Effector memory CD8-positive, alpha-beta T cell (primary cell): ENCODE measurements at regions not wholly inside any gene's neighbourhood (a gene's known extent, or its start where the extent isn't known, plus 50 kb on each side); places are given as distances from the start of the nearest gene placed in this dataset.

Source experiments
- ATAC-seq: fragments of 150-1000 bp; cut with Tn5 transposase; replicated peaks from 2 replicates; pipeline ENCODE4 v1.10.0; 2021; ENCODE audit warnings: mild to moderate bottlenecking, moderate library complexity
- DNase-seq, 3 experiments: peaks; one replicate each; pipeline ENCODE4 v3.0.0; 2021
- H3K27ac Mint-ChIP-seq, 2 donors: one replicate each; pipeline ENCODE4 v1.8.0; 2022; ENCODE audit warnings: mild to moderate bottlenecking in 2 of 2, mixed read lengths in 2 of 2, moderate library complexity in 2 of 2
- H3K27me3 Mint-ChIP-seq, 2 donors: one replicate each; pipeline ENCODE4 v1.8.0; 2022; ENCODE audit warnings: mixed read lengths in 2 of 2
- H3K36me3 Mint-ChIP-seq: one replicate; pipeline ENCODE4 v1.8.0; 2022; ENCODE audit warnings: mild to moderate bottlenecking, moderate library complexity, mixed read lengths; ENCODE audit not compliant: insufficient read depth
- H3K4me1 Mint-ChIP-seq, 2 donors: one replicate each; pipeline ENCODE4 v1.8.0; 2022; ENCODE audit warnings: low read depth in 2 of 2, mixed read lengths in 2 of 2
- H3K4me3 Mint-ChIP-seq, 2 donors: one replicate each; pipeline ENCODE4 v1.8.0; 2022; ENCODE audit warnings: mild to moderate bottlenecking in 2 of 2, mixed read lengths in 2 of 2, moderate library complexity in 2 of 2
- H3K9me3 Mint-ChIP-seq, 2 donors: one replicate each; pipeline ENCODE4 v1.8.0; 2022; ENCODE audit warnings: mixed read lengths in 2 of 2

DNA sequence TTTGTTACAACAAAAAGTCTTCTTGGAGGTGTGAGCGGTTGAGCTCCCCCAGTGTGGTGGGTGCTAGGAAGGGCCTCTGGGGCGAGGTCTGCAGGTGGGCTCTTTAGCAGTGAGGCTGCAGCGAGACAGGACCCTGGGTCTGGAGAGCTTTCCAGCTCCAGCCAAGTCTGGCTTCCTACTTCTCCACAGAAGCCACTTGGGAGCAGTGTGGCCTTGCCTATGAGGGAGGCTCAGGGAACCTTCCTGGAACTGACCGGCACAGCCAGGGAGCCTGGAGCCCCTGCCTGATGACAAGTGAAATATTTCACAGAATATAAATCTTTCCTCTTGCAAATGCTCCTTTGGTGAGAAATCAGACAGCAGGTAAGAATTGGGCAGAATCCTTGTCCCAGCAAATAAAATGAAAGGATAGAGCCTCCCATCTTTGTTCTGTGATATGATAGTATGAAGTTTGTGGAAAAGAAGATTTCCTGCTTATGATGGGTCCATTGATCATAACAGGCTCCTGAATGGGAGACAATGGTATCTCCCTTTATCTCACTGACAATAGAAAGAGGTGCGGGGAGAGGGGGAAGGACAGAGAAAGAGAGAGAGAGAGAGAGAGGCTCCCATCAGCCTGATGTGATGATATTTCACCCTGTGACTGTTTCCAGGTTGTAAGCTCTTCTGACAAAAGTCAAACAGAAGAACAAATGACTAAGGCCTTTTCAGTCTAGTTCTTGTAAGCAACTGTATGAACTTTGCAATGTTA, 289.8 kb upstream of the SPRED2 start:
- Mint-ChIP-seq H3K4me1 (no peaks in the 10 kb centered on the region), H3K4me3 (no peak overlapping the region), H3K9me3 (no peaks in the 10 kb centered on the region), H3K27me3 (peaks cover 5 to 26% of the 10 kb centered on the region in 2 donors), H3K36me3 (no peaks in the 10 kb centered on the region), H3K27ac (no peak overlapping the region)
- DNase-seq = no peak
- ATAC-seq = no peak

DNA sequence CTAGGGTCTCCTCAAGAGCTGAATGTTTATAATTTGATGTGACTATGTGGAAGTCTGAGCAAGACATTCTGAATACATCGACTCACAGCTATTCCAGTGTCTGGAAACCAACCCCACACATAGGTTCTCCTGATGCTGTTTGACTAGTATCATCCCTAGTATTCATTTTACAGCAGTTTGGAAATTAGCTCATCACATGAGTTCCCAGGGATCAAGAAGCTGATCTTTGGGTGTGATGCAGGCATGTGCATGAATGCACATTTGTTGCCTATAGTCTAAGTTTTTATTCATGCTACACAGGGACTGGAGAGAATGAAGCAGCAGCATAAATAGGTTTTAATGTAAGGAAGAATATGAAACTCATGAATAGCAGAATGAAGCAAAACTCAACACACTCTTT, 284.3 kb upstream of the SPRED2 start:
- H3K36me3 Mint-ChIP-seq = no peaks in the 10 kb centered on the region
- H3K9me3 Mint-ChIP-seq = no peaks in the 10 kb centered on the region
- H3K27me3 Mint-ChIP-seq = peaks cover 5 to 12% of the 10 kb centered on the region in 2 donors
- ATAC-seq = no peak
- no peak for DNase-seq
- no peak overlapping the region for H3K4me3 Mint-ChIP-seq
- no peaks in the 10 kb centered on the region for H3K4me1 Mint-ChIP-seq
- no peak overlapping the region for H3K27ac Mint-ChIP-seq

DNA sequence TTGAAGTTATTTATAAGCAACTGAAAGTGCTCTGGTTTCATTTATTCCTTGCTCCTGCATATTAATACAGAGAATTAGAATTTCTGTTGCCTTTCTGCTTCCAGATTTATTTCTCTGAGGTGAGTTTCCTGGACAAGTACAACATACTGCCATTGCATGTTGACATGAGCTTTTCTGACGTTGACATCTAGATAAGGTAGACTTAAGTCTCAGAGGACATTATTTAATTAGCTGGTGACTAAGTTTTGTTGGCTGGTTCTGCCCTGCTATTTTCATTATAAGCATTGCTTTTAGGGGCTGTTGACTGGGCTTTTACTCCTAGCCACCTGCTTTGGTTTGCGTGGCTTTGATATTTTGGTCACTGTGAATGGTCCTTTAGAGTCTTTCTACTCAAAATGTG, 282.9 kb upstream of the SPRED2 start:
- Mint-ChIP-seq H3K4me1 (no peaks in the 10 kb centered on the region), H3K36me3 (no peaks in the 10 kb centered on the region), H3K27me3 (peaks cover 2 to 5% of the 10 kb centered on the region in 2 donors), H3K9me3 (no peaks in the 10 kb centered on the region), H3K4me3 (no peak overlapping the region), H3K27ac (no peak overlapping the region)
- DNase-seq (no peak), ATAC-seq (no peak)

DNA sequence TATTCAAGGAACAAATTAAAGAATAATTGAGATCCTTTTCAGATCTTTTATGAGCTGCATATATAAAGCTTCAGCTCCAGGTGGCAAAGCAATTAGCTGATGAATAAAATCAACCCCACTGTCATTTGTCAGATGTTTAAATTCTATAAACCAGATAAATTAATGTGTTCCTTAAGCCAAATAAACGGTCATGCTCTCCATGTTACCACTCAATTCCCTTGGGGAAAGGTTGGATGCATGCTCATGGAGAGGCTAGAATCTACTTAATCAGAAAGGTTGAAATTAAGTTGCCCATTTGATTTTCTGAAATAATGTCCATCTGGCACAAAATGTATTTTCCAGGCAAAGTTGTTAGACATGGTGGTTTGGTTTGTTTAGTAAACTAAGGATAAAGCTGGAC, 282.5 kb upstream of the SPRED2 start:
- ATAC-seq = no peak
- no peaks in the 10 kb centered on the region for H3K9me3 Mint-ChIP-seq
- H3K27ac Mint-ChIP-seq = no peak overlapping the region
- no peak for DNase-seq
- H3K36me3 Mint-ChIP-seq = no peaks in the 10 kb centered on the region
- no peak overlapping the region for H3K4me3 Mint-ChIP-seq
- H3K4me1 Mint-ChIP-seq = no peaks in the 10 kb centered on the region
- H3K27me3 Mint-ChIP-seq = peaks cover 0 to 5% of the 10 kb centered on the region in 2 donors

DNA sequence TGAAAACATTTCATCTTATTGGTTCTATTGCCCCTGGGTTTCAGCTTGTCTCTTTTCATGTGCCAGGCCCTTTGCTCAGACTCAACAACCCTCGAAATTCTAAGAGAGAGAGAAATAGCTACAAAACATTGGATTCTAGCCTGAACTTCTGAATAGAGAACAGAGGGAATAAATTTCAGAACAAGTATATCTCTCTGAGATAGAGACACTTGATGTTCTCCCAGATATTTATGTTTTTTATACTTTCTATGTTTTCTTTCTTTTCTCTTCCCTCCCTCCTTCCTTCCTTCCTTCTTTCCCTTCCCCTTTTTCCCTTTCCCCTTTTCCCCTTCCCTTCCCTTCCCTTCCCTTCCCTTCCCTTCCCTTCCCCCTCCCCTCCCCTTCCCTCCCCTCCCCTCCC, 279.5 kb upstream of the SPRED2 start:
- DNase-seq (no peak), ATAC-seq (no peak)
- H3K27me3 Mint-ChIP-seq = peaks cover 16 to 22% of the 10 kb centered on the region in 2 donors
- no peak overlapping the region for H3K4me3 Mint-ChIP-seq
- H3K4me1 Mint-ChIP-seq = no peaks in the 10 kb centered on the region
- H3K36me3 Mint-ChIP-seq = no peaks in the 10 kb centered on the region
- peaks cover 3 to 7% of the 10 kb centered on the region in 2 donors for H3K9me3 Mint-ChIP-seq
- no peak overlapping the region for H3K27ac Mint-ChIP-seq

DNA sequence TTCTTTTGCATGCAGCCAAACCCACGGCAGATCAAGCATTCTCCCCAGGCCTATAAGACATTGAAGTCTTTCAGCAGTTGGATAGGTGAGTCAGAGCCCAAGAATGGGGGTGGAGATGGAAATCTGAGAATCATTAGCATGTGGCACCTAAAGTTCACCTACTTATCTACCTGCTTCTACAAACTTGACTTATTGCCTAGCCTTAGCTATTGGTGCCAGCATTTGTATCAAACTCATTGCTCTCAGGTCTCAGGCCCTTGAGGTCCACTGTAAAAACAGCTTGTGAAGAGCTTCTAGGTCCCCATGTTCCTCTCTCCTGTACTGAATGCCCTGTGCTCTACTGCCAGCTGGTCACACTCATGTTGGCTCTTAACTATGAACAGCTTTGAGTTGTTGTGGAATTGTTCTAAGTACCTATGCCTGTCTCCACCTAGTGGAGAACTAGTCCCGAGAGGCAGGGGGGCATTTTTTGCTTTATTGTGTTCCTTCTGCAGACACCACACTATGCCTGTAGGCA, 278.4 kb upstream of the SPRED2 start:
- no peak overlapping the region for H3K4me3 Mint-ChIP-seq
- H3K27ac Mint-ChIP-seq = no peak overlapping the region
- DNase-seq (no peak), ATAC-seq (no peak)
- no peaks in the 10 kb centered on the region for H3K36me3 Mint-ChIP-seq
- H3K4me1 Mint-ChIP-seq = no peaks in the 10 kb centered on the region
- H3K27me3 Mint-ChIP-seq = peaks cover 16 to 20% of the 10 kb centered on the region in 2 donors
- peaks cover 3 to 7% of the 10 kb centered on the region in 2 donors for H3K9me3 Mint-ChIP-seq

DNA sequence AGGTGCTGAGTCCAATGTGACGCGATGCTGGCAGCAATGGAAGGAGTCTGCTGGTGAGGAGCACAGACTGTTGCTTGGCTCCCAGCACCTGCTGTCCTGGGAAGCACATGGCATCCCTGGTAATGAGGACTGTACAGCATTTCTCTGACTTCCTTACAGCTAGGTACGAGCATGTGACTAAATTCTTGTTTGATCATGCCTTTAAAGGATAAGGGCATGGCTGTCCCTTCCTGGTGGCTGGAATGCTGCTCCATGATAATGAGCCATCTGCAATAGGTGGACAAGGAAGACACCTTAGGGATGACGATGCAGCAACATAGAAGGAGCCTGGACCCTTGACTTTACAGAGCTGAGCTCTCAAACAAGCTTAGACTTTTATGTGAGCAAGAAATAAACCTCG, 278.0 kb upstream of the SPRED2 start:
- Mint-ChIP-seq H3K9me3 (peaks cover 3 to 7% of the 10 kb centered on the region in 2 donors), H3K4me3 (no peak overlapping the region), H3K27me3 (peaks cover 16 to 17% of the 10 kb centered on the region in 2 donors), H3K36me3 (no peaks in the 10 kb centered on the region), H3K27ac (no peak overlapping the region), H3K4me1 (no peaks in the 10 kb centered on the region)
- no peak for ATAC-seq
- no peak for DNase-seq

DNA sequence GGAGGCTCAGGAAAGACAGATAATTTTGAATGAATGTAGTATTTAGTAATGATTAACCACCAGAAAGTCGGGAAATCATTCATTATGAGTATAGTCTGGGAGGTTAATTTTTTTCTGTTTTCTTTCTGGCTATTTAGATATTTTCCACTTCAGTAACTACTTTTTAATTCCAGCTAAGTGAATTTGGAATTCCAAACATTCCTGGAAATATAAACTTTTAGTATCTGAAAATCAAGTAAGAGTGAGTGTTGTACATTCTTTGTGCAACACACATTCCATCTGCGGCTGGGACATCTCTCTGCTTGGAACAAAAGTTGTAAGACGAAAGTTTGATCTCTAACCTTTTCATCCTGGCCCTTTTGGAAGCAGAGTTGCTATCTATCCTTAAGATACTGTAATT, 275.7 kb upstream of the SPRED2 start:
- DNase-seq (no peak), ATAC-seq (no peak)
- H3K4me1 Mint-ChIP-seq = no peaks in the 10 kb centered on the region
- H3K27me3 Mint-ChIP-seq = peaks cover 17 to 20% of the 10 kb centered on the region in 2 donors
- peaks cover 3 to 7% of the 10 kb centered on the region in 2 donors for H3K9me3 Mint-ChIP-seq
- H3K27ac Mint-ChIP-seq = no peak overlapping the region
- H3K36me3 Mint-ChIP-seq = no peaks in the 10 kb centered on the region
- no peak overlapping the region for H3K4me3 Mint-ChIP-seq

DNA sequence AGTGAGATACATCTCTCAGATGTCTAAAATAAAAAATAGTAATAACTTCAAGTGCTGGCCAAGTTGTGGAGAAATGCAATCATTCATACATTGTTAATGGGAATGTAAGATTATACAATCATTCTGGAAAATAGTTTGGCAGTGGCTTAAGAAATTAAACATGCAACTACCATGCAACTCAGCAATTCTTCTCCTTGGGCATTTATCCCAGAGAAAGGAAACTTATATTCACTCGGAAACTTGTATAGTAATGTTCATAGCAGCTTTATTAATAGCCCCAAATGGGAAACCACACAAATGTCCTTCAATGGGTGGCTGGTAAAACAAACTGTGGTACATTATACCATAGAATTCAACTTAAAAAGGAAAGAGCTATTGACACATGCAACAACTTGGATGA, 274.0 kb upstream of the SPRED2 start:
- Mint-ChIP-seq H3K36me3 (no peaks in the 10 kb centered on the region), H3K27me3 (peaks cover 24 to 30% of the 10 kb centered on the region in 2 donors), H3K9me3 (peaks cover 3 to 7% of the 10 kb centered on the region in 2 donors), H3K4me1 (no peaks in the 10 kb centered on the region), H3K4me3 (no peak overlapping the region), H3K27ac (no peak overlapping the region)
- no peak for DNase-seq
- ATAC-seq = no peak

DNA sequence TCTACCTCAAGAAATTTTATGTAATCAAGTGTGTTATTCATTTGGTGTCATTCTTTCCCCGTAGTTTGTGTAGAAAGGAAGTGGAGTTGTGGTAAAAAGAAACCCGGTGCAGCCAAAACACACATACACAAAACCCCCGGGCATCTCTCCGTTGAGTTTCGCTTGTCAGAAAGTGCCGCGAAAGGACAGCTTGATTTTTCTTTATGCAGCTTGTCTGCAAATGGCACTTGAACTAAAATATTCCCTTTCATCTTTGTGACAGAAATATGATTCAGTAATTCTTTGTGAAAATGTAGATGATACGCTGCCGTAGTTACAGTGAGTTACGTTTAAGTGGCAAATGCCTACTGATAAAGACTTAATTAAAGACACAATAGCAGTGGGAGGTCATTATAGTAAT, 268.8 kb upstream of the SPRED2 start:
- peaks cover 22 to 37% of the 10 kb centered on the region in 2 donors for H3K27me3 Mint-ChIP-seq
- H3K9me3 Mint-ChIP-seq = no peaks in the 10 kb centered on the region
- no peak for DNase-seq
- peaks cover 4% of the 10 kb centered on the region for H3K36me3 Mint-ChIP-seq
- H3K27ac Mint-ChIP-seq = no peak overlapping the region
- H3K4me3 Mint-ChIP-seq = no peak overlapping the region
- H3K4me1 Mint-ChIP-seq = no peaks in the 10 kb centered on the region
- ATAC-seq = no peak

DNA sequence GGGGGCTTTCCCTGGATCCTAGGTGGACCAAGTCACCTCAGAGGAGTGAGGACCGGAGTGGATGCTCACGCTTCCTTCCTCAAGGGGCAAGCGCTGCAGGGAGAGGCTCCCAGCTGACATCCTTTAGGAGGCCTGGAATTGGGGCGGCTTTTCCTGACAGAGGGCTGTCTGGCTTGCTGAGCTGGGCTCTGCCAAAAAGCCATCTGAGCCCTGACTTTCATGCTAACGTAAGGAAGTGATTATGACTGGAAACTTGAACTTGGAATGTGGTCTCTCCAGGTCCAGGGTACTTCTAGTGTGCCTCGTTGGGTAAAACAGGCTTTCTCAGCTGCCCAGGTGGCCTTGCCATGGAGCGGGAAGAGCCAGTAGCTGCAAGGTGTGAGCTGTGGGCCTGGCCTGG, 268.3 kb upstream of the SPRED2 start:
- Mint-ChIP-seq H3K4me3 (no peak overlapping the region), H3K9me3 (no peaks in the 10 kb centered on the region), H3K27ac (no peak overlapping the region), H3K36me3 (peaks cover 4% of the 10 kb centered on the region), H3K4me1 (no peaks in the 10 kb centered on the region), H3K27me3 (peaks cover 22 to 37% of the 10 kb centered on the region in 2 donors)
- no peak for ATAC-seq
- DNase-seq = no peak

DNA sequence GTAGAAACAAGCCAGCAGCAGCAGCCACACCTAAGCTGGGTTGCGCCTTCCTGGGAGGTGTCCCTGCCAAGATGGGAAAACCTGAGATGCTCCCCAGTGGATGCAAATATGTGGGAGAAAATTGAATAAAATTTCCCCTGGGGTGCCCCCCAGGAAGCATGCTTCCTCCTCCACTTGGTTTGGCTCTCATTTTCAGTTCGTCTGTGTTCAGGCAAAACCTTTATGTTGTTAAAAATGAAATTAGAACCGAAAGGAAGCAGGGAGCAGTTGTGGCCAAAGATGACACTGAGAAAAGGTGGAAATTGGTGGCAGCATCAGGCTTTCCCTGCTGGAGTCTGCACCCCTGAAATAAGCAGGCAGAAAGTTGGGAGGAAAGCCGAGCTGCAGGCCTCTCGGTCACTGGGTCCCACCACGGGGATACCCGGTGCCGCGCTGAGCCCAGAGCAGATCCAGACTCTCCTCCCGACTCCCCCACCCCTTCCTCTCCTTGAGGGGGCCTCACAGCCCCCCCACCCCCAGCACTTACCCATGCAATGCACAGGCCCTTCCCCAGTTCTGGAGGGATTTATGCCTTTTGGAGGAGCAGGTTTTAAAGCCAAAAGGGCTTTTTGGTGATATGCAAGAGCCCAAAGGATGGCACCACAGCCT, 267.7 kb upstream of the SPRED2 start:
- Mint-ChIP-seq H3K27me3 (peaks cover 22 to 37% of the 10 kb centered on the region in 2 donors), H3K27ac (no peak overlapping the region), H3K9me3 (no peaks in the 10 kb centered on the region), H3K36me3 (peaks cover 4% of the 10 kb centered on the region), H3K4me3 (no peak overlapping the region), H3K4me1 (no peaks in the 10 kb centered on the region)
- DNase-seq (no peak), ATAC-seq (no peak)

DNA sequence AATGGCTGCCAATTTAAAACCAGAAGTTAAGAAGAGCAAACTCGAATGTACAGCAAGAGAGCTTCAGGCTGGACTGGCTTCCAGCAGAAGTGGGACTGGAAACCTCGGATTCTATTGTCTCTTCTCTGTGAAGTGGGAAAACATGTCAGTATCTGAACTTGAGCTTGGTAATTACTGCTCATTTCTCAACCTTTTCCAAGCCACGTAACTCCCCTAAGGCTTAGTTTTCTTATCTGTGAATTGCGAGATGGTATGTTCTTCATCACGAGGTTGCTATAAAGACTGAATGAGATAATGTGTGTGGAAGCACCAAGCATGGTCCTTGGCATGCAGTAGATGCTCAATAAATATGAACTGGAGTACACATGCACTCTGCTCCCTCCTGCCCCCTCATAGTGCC, 259.4 kb upstream of the SPRED2 start:
- no peak for DNase-seq
- Mint-ChIP-seq H3K27ac (no peak overlapping the region), H3K27me3 (peaks cover 29 to 52% of the 10 kb centered on the region in 2 donors), H3K36me3 (no peaks in the 10 kb centered on the region), H3K9me3 (no peaks in the 10 kb centered on the region), H3K4me1 (no peaks in the 10 kb centered on the region), H3K4me3 (no peak overlapping the region)
- no peak for ATAC-seq
